Activated T-cell treated with anti-CD3 and anti-CD28 coated beads, Interleukin-2, amount 50 U/mL, for 48 hours (primary cell): ENCODE measurements at regions not wholly inside any gene's neighbourhood (a gene's known extent, or its start where the extent isn't known, plus 50 kb on each side); places are given as distances from the start of the nearest gene placed in this dataset.

Experiments used
- DNase-seq, 2 experiments: peaks; one replicate each; pipeline ENCODE4 v3.0.0-alpha.2; 2020

GRCh38 chr15:98203872-98204660, 243.6 kb downstream of the ARRDC4 start:
- no peak for DNase-seq

GRCh38 chr15:98207928-98208327, 247.4 kb downstream of the ARRDC4 start:
- DNase-seq: no peak

- no peak for DNase-seq
Measured at GRCh38 chr15:98213346-98213979, 253.0 kb downstream of the ARRDC4 start.

- no peak for DNase-seq
Measured at GRCh38 chr15:98216166-98216565, 255.7 kb downstream of the ARRDC4 start.

- no peak for DNase-seq
Measured at GRCh38 chr15:98217356-98217755, 256.9 kb downstream of the ARRDC4 start.

GRCh38 chr15:98221144-98221543, 260.6 kb downstream of the ARRDC4 start:
- no peak for DNase-seq

GRCh38 chr15:98221577-98221976, 261.1 kb downstream of the ARRDC4 start:
- no peak for DNase-seq

GRCh38 chr15:98226149-98226548, 265.6 kb downstream of the ARRDC4 start:
- no peak for DNase-seq

GRCh38 chr15:98226578-98226977, 266.1 kb downstream of the ARRDC4 start:
- DNase-seq: no peak

GRCh38 chr15:98228846-98229245, 268.3 kb downstream of the ARRDC4 start:
- DNase-seq: no peak

GRCh38 chr15:98230975-98231374, 270.5 kb downstream of the ARRDC4 start:
- DNase-seq: no peak

- no peak for DNase-seq
Measured at GRCh38 chr15:98231696-98232440, 271.4 kb downstream of the ARRDC4 start.

GRCh38 chr15:98232761-98233160, 272.3 kb downstream of the ARRDC4 start:
- DNase-seq: no peak

GRCh38 chr15:98233873-98234272, 273.4 kb downstream of the ARRDC4 start:
- DNase-seq: no peak

- no peak for DNase-seq
Measured at GRCh38 chr15:98240303-98240702, 279.8 kb downstream of the ARRDC4 start.

- DNase-seq: no peak
Measured at GRCh38 chr15:98241032-98241554, 280.6 kb downstream of the ARRDC4 start.

GRCh38 chr15:98257290-98257689, 296.8 kb downstream of the ARRDC4 start:
- DNase-seq: no peak

GRCh38 chr15:98263787-98264186, 303.3 kb downstream of the ARRDC4 start:
- DNase-seq: no peak

- DNase-seq: no peak
Measured at GRCh38 chr15:98266295-98266694, 305.8 kb downstream of the ARRDC4 start.

GRCh38 chr15:98268163-98268562, 307.7 kb downstream of the ARRDC4 start:
- no peak for DNase-seq

- DNase-seq: no peak
Measured at GRCh38 chr15:98272625-98273024, 312.1 kb downstream of the ARRDC4 start.

GRCh38 chr15:98276018-98276417, 315.5 kb downstream of the ARRDC4 start:
- no peak for DNase-seq

- DNase-seq: no peak
Measured at GRCh38 chr15:98277602-98278001, 317.1 kb downstream of the ARRDC4 start.
